HCT116 (cell line): ENCODE measurements at regions not wholly inside any gene's neighbourhood (a gene's known extent, or its start where the extent isn't known, plus 50 kb on each side); places are given as distances from the start of the nearest gene placed in this dataset.

ENCODE experiments used
- ATAC-seq: fragments of 200-7000 bp; cut with Tn5 transposase; 2 replicates; pipeline ENCODE4 v1.9.1; 2020; ENCODE audit warnings: mild to moderate bottlenecking, moderate library complexity
- BruUV-seq: library from RNA; stranded (reverse); fragments of 400-500 nt; replicated peaks from 2 replicates; lab custom pipeline; 2021; lab: Mats Ljungman, UMichigan
- CTCF ChIA-PET: fragments of 300-600 bp; sonication (Branson Sonifier 250); formaldehyde crosslinking; loops from one replicate; lab custom pipeline; 2021; ENCODE audit warnings: antibody characterized with exemption; lab: Charles Lee
- POLR2A ChIA-PET: fragments of 300-600, 350-600 bp; sonication (Branson Sonifier 250); formaldehyde crosslinking; loops from one replicate; lab custom pipeline; 2021; ENCODE audit warnings: antibody characterized with exemption; lab: Charles Lee
- RAD21 ChIA-PET, 2 experiments: fragments of 300-600 bp; sonication (Branson Sonifier 250); formaldehyde crosslinking; loops; one replicate each; lab custom pipeline; 2023; ENCODE audit warnings: low total read pairs in 2 of 2; ENCODE audit not compliant: uncharacterized antibody in 2 of 2, unreplicated experiment in 2 of 2, low non-redundant PET in 1 of 2; lab: Charles Lee
- DNase-seq: peaks from one replicate; pipeline ENCODE4 v3.0.0-alpha.2; 2010; ENCODE audit warnings: low read depth, low spot score
- H2AFZ ChIP-seq: fragments of 200-600 bp; shearing (Covaris generic), sonication (generic); 2 replicates; pipeline ENCODE4 v1.6.1; 2017; ENCODE audit warnings: low read depth, mixed run types, mixed read lengths, antibody characterized with exemption, low read length; ENCODE audit not compliant: poor library complexity, severe bottlenecking
- H3K27ac ChIP-seq: 2 replicates; pipeline ENCODE4 v1.5.1; 2012; ENCODE audit warnings: low read depth, low read length
- H3K27me3 ChIP-seq: fragments of 200-600 bp; sonication (generic); 2 replicates; pipeline ENCODE4 v1.6.1; 2016; ENCODE audit warnings: mixed run types, low read length, mixed read lengths; ENCODE audit not compliant: insufficient read depth
- H3K36me3 ChIP-seq, 2 experiments: fragments of 200-500 bp in 1 of 2; fragments of 200-600 bp in 1 of 2; sonication (Bioruptor generic) in 1 of 2; sonication (generic) in 1 of 2; 2 replicates each; pipeline versions ENCODE4 v1.5.1 to v1.6.1; 2014 to 2016; ENCODE audit warnings: low read length in 2 of 2, inconsistent platforms in 1 of 2, mixed read lengths in 1 of 2, mixed run types in 1 of 2; ENCODE audit not compliant: insufficient read depth in 2 of 2, control insufficient read depth in 1 of 2
- H3K4me1 ChIP-seq, 2 experiments: fragments of 200-600 bp in 1 of 2; sonication (generic) in 1 of 2; 2 replicates each; pipeline versions ENCODE4 v1.5.1 to v1.6.1; 2012 to 2017; ENCODE audit warnings: low read length in 2 of 2, inconsistent platforms in 1 of 2, mild to moderate bottlenecking in 1 of 2, mixed read lengths in 1 of 2, mixed run types in 1 of 2, moderate library complexity in 1 of 2; ENCODE audit not compliant: insufficient read depth in 2 of 2, control insufficient read depth in 1 of 2
- H3K4me2 ChIP-seq: fragments of 200-600 bp; sonication (generic); 2 replicates; pipeline ENCODE4 v1.6.1; 2017; ENCODE audit warnings: mixed run types, low read length, mixed read lengths
- H3K4me3 ChIP-seq, 2 experiments: fragments of 200-600 bp in 1 of 2; sonication (generic) in 1 of 2; replicated peaks in 1 of 2; 2 replicates each; pipeline ENCODE4 v1.5.1; 2011 to 2016; ENCODE audit warnings: low read length in 2 of 2, control low read depth in 1 of 2, low read depth in 1 of 2, mild to moderate bottlenecking in 1 of 2, mixed read lengths in 1 of 2, mixed run types in 1 of 2
- H3K79me2 ChIP-seq: fragments of 200-600 bp; sonication (generic); 2 replicates; pipeline ENCODE4 v1.6.1; 2017; ENCODE audit warnings: mild to moderate bottlenecking, mixed run types, low read length, moderate library complexity, mixed read lengths; ENCODE audit not compliant: insufficient read depth
- H3K9ac ChIP-seq: fragments of 200-600 bp; sonication (generic); 2 replicates; pipeline ENCODE4 v1.6.1; 2016; ENCODE audit warnings: low read length, mixed read lengths
- H3K9me2 ChIP-seq: fragments of 200-600 bp; sonication (generic), shearing (Covaris generic); 2 replicates; pipeline ENCODE4 v1.6.1; 2017; ENCODE audit warnings: mixed run types, mild to moderate bottlenecking, moderate library complexity; ENCODE audit not compliant: insufficient read depth
- H3K9me3 ChIP-seq, 2 experiments: fragments of 200-500 bp in 1 of 2; fragments of 200-600 bp in 1 of 2; sonication (Bioruptor generic) in 1 of 2; sonication (generic) in 1 of 2; 2 replicates each; pipeline ENCODE4 v1.6.1; 2014 to 2017; ENCODE audit warnings: low read length in 2 of 2, mixed read lengths in 2 of 2, inconsistent platforms in 1 of 2, low read depth in 1 of 2, mild to moderate bottlenecking in 1 of 2, mixed run types in 1 of 2, moderate library complexity in 1 of 2; ENCODE audit not compliant: control insufficient read depth in 1 of 2, insufficient read depth in 1 of 2
- H4K20me1 ChIP-seq: fragments of 200-600 bp; sonication (generic), shearing (Covaris generic); 2 replicates; pipeline ENCODE4 v1.6.1; 2017; ENCODE audit warnings: mixed run types, mild to moderate bottlenecking, moderate library complexity; ENCODE audit not compliant: insufficient read depth
- CEBPB ChIP-seq: IDR thresholded peaks from 2 replicates; pipeline ENCODE4 v1.6.1; 2012; ENCODE audit warnings: low read depth
- ELF1 ChIP-seq: IDR thresholded peaks from 2 replicates; pipeline ENCODE4 v1.6.1; 2012; ENCODE audit warnings: low read depth, borderline replicate concordance
- EZH2 ChIP-seq: fragments of 200-600 bp; sonication (generic); IDR thresholded peaks from 2 replicates; pipeline ENCODE4 v1.6.1; 2017; ENCODE audit warnings: antibody characterized with exemption, mixed run types
- RAD21 ChIP-seq: IDR thresholded peaks from 2 replicates; pipeline ENCODE4 v1.6.1; 2012; ENCODE audit warnings: low read depth, mild to moderate bottlenecking
- SP1 ChIP-seq: IDR thresholded peaks from 2 replicates; pipeline ENCODE4 v1.6.1; 2012; ENCODE audit warnings: low read depth
- SRF ChIP-seq: IDR thresholded peaks from 2 replicates; pipeline ENCODE4 v1.6.1; 2012; ENCODE audit warnings: low read depth
- ZFX ChIP-seq: fragments of 450-650 bp; IDR thresholded peaks from 2 replicates; pipeline ENCODE4 v1.6.1; 2017
- intact Hi-C: fragments of 100-400 bp; cut with micrococcal nuclease; formaldehyde crosslinking; loops from 2 replicates; pipeline ENCODE4 v1.10.0; 2022
- TF ChIP-seq, protein P1 (sequence below): IDR thresholded peaks from 2 replicates; pipeline ENCODE4 v1.6.1; 2012; ENCODE audit warnings: low read depth

GRCh38 chr2:67038195-67038594 is 358.9 kb upstream of the ETAA1 start:
- H3K27ac ChIP-seq = no peak overlapping the region
- no peaks in the 10 kb centered on the region for H3K79me2 ChIP-seq
- TF ChIP-seq SRF (no peak), RAD21 (no peak), CEBPB (no peak)
- H3K4me2 ChIP-seq = no peak overlapping the region
- intact Hi-C loops = no loop called here
- H3K27me3 ChIP-seq = no peaks in the 10 kb centered on the region
- no TSS peak for BruUV-seq
- no peak overlapping the region for H3K4me3 ChIP-seq
- no peak overlapping the region for H2AFZ ChIP-seq
- no peak overlapping the region for H3K9ac ChIP-seq
- no peaks in the 10 kb centered on the region for H3K4me1 ChIP-seq
- H4K20me1 ChIP-seq = no peaks in the 10 kb centered on the region
- H3K9me3 ChIP-seq = no peaks in the 10 kb centered on the region
- no peaks in the 10 kb centered on the region for H3K36me3 ChIP-seq
- ChIA-PET RAD21 (no interaction called here), POLR2A (no interaction called here), CTCF (no interaction called here)
- ATAC-seq (no peak), DNase-seq (no peak)
- H3K9me2 ChIP-seq = no peaks in the 10 kb centered on the region

DNA sequence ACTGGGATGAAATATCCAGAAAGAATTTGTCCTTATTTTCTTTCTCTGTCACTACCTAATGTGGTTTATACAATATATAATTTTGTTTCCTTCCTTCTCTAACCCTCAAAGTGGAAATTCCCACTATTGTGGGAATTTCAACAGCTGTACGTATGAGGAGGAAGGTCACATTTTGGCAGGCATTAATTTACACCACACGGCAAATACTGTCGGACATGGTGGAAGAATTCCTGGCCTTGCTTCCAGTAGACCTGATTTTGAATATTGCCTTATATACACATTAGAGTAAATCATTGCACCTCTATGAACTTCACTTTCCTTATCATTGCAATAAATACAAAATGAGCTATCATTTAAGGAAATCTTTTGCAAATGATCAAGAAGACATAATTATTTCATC is 358.1 kb upstream of the ETAA1 start:
- no peaks in the 10 kb centered on the region for H3K27me3 ChIP-seq
- no peak overlapping the region for H3K4me3 ChIP-seq
- H2AFZ ChIP-seq = no peak overlapping the region
- H3K36me3 ChIP-seq = no peaks in the 10 kb centered on the region
- no peak overlapping the region for H3K27ac ChIP-seq
- no peak overlapping the region for H3K9ac ChIP-seq
- no peaks in the 10 kb centered on the region for H3K9me2 ChIP-seq
- ChIA-PET CTCF (no interaction called here), POLR2A (no interaction called here), RAD21 (no interaction called here)
- H3K4me2 ChIP-seq = no peak overlapping the region
- intact Hi-C loops = no loop called here
- BruUV-seq = no TSS peak
- no peaks in the 10 kb centered on the region for H3K4me1 ChIP-seq
- no peak for ATAC-seq
- H4K20me1 ChIP-seq = no peaks in the 10 kb centered on the region
- H3K79me2 ChIP-seq = no peaks in the 10 kb centered on the region
- TF ChIP-seq ELF1 = no peak
- TF ChIP-seq RAD21 = no peak
- no peak for TF ChIP-seq SP1
- no peak for TF ChIP-seq ZFX
- TF ChIP-seq, protein P1, sequence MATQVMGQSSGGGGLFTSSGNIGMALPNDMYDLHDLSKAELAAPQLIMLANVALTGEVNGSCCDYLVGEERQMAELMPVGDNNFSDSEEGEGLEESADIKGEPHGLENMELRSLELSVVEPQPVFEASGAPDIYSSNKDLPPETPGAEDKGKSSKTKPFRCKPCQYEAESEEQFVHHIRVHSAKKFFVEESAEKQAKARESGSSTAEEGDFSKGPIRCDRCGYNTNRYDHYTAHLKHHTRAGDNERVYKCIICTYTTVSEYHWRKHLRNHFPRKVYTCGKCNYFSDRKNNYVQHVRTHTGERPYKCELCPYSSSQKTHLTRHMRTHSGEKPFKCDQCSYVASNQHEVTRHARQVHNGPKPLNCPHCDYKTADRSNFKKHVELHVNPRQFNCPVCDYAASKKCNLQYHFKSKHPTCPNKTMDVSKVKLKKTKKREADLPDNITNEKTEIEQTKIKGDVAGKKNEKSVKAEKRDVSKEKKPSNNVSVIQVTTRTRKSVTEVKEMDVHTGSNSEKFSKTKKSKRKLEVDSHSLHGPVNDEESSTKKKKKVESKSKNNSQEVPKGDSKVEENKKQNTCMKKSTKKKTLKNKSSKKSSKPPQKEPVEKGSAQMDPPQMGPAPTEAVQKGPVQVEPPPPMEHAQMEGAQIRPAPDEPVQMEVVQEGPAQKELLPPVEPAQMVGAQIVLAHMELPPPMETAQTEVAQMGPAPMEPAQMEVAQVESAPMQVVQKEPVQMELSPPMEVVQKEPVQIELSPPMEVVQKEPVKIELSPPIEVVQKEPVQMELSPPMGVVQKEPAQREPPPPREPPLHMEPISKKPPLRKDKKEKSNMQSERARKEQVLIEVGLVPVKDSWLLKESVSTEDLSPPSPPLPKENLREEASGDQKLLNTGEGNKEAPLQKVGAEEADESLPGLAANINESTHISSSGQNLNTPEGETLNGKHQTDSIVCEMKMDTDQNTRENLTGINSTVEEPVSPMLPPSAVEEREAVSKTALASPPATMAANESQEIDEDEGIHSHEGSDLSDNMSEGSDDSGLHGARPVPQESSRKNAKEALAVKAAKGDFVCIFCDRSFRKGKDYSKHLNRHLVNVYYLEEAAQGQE = no peak
- no peak for TF ChIP-seq EZH2
- H3K9me3 ChIP-seq = no peaks in the 10 kb centered on the region
- no peak for DNase-seq
